LNCaP clone FGC (cell line): ENCODE measurements at regions not wholly inside any gene's neighbourhood (a gene's known extent, or its start where the extent isn't known, plus 50 kb on each side); places are given as distances from the start of the nearest gene placed in this dataset.

ENCODE experiments used
- DNase-seq: peaks from one replicate; pipeline ENCODE4 v3.0.0-alpha.2; 2011; ENCODE audit warnings: low read depth
- H3K4me3 ChIP-seq: 2 replicates; pipeline ENCODE4 v1.5.1; 2011; ENCODE audit warnings: mild to moderate bottlenecking, low read depth, low read length, control low read depth
- CTCF ChIP-seq: IDR thresholded peaks from 2 replicates; pipeline ENCODE4 v1.5.1; 2012; ENCODE audit warnings: mild to moderate bottlenecking; ENCODE audit not compliant: control insufficient read depth, insufficient read depth; ENCODE audit errors: extremely low read depth

- peak; percentile 64 for TF ChIP-seq CTCF
- DNase-seq, result no peak
- H3K4me3 ChIP-seq, result no peak overlapping the region
Measured at GRCh38 chr20:12207875-12208274, 290.2 kb downstream of the BTBD3 start.

- no peak for TF ChIP-seq CTCF
- no peak overlapping the region for H3K4me3 ChIP-seq
- DNase-seq, result no peak
Measured at GRCh38 chr20:12210591-12210990, 292.9 kb downstream of the BTBD3 start.

- DNase-seq, result no peak
- TF ChIP-seq CTCF, result no peak
- H3K4me3 ChIP-seq, result no peak overlapping the region
Measured at GRCh38 chr20:12211361-12211760, 293.7 kb downstream of the BTBD3 start.

GRCh38 chr20:12217382-12217781, 299.7 kb downstream of the BTBD3 start:
- TF ChIP-seq CTCF, result no peak
- H3K4me3 ChIP-seq, result no peak overlapping the region
- no peak for DNase-seq

DNA sequence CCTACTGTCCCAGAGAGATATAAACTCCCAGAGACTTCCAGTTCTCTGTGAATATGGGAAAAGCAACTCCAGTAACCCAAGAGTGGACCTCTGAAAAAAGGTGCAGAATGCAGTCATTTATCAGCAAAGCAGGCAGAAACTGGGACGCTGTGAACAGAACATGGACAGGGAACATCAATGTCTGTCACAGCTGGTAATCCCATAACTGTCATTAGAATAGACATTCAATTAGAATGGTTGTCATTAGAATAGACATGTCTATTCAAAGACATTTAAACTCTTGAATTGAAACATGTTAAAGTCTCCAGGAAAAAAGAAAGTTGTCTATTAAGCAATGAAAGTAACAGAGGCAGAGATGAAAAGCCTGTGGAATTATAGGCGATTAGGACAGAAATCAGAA, 302.1 kb downstream of the BTBD3 start:
- DNase-seq, result no peak
- no peak for TF ChIP-seq CTCF
- H3K4me3 ChIP-seq, result no peak overlapping the region

DNA sequence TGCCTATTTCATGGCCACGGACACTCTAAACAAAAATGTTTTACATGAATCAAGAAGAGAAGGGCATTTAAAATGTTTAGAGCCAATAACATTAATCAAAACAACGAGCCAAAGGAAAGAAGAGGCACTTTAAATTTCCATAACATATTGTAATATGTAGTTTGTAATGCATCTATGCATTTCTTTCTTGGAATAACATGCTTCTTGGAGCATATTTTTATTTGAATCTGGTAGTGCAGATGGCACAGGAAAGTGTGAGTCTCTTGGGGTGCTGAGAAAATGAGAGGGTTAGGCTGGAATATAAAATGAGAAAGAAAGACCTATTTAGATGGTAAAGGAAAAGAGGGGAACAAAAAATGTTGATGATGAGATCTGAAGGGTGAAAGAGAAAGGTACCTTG, 305.4 kb downstream of the BTBD3 start:
- DNase-seq, result no peak
- H3K4me3 ChIP-seq, result no peak overlapping the region
- no peak for TF ChIP-seq CTCF

GRCh38 chr20:12225898-12226297, 308.2 kb downstream of the BTBD3 start:
- no peak for DNase-seq
- no peak overlapping the region for H3K4me3 ChIP-seq
- TF ChIP-seq CTCF, result no peak
